ENCODE measurements at regions not wholly inside any gene's neighbourhood (a gene's known extent, or its start where the extent isn't known, plus 50 kb on each side); places are given as distances from the start of the nearest gene placed in this dataset.

DNA sequence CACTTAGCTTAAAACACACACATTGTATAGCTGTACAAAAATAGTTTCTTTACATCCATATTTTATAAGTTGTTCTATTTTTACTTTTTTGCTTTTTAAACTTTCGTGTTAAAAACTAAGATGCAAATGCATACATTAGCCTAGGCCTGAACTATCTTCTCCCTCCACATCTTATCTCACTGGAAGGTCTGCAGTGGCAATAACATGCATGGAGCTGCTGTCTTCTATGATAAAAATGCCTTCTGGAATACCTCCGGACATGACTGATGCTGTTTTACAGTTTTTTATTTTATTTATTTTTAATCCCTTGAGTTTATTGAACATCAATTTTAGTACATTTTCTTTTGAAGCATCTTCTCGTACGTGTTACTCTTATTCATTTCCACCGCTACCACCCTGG, 112.3 kb upstream of the TSPAN8 start:
- H3K4me2 ChIP-seq (ENCODE audit: insufficient read depth, low read length), result no peak overlapping the region
- H3K9me3 ChIP-seq (replicated peaks; ENCODE audit: control insufficient read depth, insufficient read depth, low read depth, low read length), result no peaks in the 10 kb centered on the region
- CTCF ChIA-PET (ENCODE audit: low intra/inter-chr PET ratio), result no interaction called here
- H2AFZ ChIP-seq (ENCODE audit: low read depth, low read length), result no peak overlapping the region
- FAIRE-seq, result peak; percentile 69
- H3K27me3 ChIP-seq (ENCODE audit: control insufficient read depth in 2 of 2, insufficient read depth in 2 of 2, low read length in 2 of 2), result no peaks in the 10 kb centered on the region; a peak in 1 of 5 replicates
- in situ Hi-C loops (cut with MboI), result no loop called here
- no TSS peak for BruUV-seq (replicated peaks)
- H3K9me1 ChIP-seq (ENCODE audit: control insufficient read depth, insufficient read depth, low read length), result no peaks in the 10 kb centered on the region
- POLR2A ChIA-PET, result interaction anchor here (1.1 kb wide), 1 partner anchor 11 kb away, joined by 4 read pairs; no protein-coding TSS in a partner anchor
- H3K36me3 ChIP-seq (ENCODE audit: control insufficient read depth, insufficient read depth, low read length), result no peaks in the 10 kb centered on the region; the same call in 2 of the 3 replicates
- ATAC-seq, result peak; percentile 88
- H3K27ac ChIP-seq (ENCODE audit: extremely low read depth, low read depth, low read length), result no peak overlapping the region; the same call in 2 of the 3 replicates
- no peak overlapping the region for H3K9ac ChIP-seq (ENCODE audit: insufficient read depth in 1 of 2, low read depth in 2 of 2, low read length in 2 of 2)
- 29% methylated on average over 5 of the region's 5 CpGs for WGBS (ENCODE audit: insufficient coverage, low coverage, missing lambda C conversion rate)
- no peaks in the 10 kb centered on the region for H4K20me1 ChIP-seq (replicated peaks; ENCODE audit: control insufficient read depth, insufficient read depth, low read length)
- peak in 3 of 4 experiments; percentile 18 to 72 (median 33) for DNase-seq (ENCODE audit: extremely low read depth in 1 of 4, low spot score in 3 of 4)
- H3K4me3 ChIP-seq, result no peak overlapping the region
- H3K4me1 ChIP-seq (replicated peaks in 1 of 2; ENCODE audit: control insufficient read depth in 2 of 2, insufficient read depth in 2 of 2, low read length in 2 of 2), result peaks cover 7 to 20% of the 10 kb centered on the region in 2 experiments; a peak in 4 of 5 replicates
- intact Hi-C loops (cut with micrococcal nuclease), result no loop called here
- H3K79me2 ChIP-seq (ENCODE audit: control insufficient read depth, insufficient read depth, low read length), result no peaks in the 10 kb centered on the region
- TF ChIP-seq NR2F6 (CRISPR knock-in tag; IDR thresholded peaks at IDR 0.05), result no peak
- TF ChIP-seq, protein P1, sequence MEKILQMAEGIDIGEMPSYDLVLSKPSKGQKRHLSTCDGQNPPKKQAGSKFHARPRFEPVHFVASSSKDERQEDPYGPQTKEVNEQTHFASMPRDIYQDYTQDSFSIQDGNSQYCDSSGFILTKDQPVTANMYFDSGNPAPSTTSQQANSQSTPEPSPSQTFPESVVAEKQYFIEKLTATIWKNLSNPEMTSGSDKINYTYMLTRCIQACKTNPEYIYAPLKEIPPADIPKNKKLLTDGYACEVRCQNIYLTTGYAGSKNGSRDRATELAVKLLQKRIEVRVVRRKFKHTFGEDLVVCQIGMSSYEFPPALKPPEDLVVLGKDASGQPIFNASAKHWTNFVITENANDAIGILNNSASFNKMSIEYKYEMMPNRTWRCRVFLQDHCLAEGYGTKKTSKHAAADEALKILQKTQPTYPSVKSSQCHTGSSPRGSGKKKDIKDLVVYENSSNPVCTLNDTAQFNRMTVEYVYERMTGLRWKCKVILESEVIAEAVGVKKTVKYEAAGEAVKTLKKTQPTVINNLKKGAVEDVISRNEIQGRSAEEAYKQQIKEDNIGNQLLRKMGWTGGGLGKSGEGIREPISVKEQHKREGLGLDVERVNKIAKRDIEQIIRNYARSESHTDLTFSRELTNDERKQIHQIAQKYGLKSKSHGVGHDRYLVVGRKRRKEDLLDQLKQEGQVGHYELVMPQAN (IDR thresholded peaks at IDR 0.05; ENCODE audit: borderline replicate concordance), result no peak
- no peak for TF ChIP-seq ZNF282 (CRISPR knock-in tag; IDR thresholded peaks at IDR 0.05)
- TF ChIP-seq KLF16 (IDR thresholded peaks at IDR 0.05), result peak; percentile 80
- no peak for TF ChIP-seq ADNP (tag; IDR thresholded peaks at IDR 0.05)
- no peak for TF ChIP-seq ZNF551 (CRISPR knock-in tag; IDR thresholded peaks at IDR 0.05)
- no peak for TF ChIP-seq MYNN (IDR thresholded peaks at IDR 0.05)
- TF ChIP-seq MYNN (CRISPR knock-in tag; IDR thresholded peaks at IDR 0.05), result no peak
- no peak for TF ChIP-seq CREB3 (tag; conservative IDR thresholded peaks at IDR 0.05; ENCODE audit: low read depth)
- no peak for TF ChIP-seq BACH1 (tag; IDR thresholded peaks at IDR 0.05)
- no peak for TF ChIP-seq XRCC4 (IDR thresholded peaks at IDR 0.05; ENCODE audit: extremely low read depth, insufficient read depth, insufficient read length)
- no peak for TF ChIP-seq ELF2 (CRISPR knock-in tag; IDR thresholded peaks at IDR 0.05)
- TF ChIP-seq NR1H2 (CRISPR knock-in tag; IDR thresholded peaks at IDR 0.05), result no peak
- TF ChIP-seq, protein P2, sequence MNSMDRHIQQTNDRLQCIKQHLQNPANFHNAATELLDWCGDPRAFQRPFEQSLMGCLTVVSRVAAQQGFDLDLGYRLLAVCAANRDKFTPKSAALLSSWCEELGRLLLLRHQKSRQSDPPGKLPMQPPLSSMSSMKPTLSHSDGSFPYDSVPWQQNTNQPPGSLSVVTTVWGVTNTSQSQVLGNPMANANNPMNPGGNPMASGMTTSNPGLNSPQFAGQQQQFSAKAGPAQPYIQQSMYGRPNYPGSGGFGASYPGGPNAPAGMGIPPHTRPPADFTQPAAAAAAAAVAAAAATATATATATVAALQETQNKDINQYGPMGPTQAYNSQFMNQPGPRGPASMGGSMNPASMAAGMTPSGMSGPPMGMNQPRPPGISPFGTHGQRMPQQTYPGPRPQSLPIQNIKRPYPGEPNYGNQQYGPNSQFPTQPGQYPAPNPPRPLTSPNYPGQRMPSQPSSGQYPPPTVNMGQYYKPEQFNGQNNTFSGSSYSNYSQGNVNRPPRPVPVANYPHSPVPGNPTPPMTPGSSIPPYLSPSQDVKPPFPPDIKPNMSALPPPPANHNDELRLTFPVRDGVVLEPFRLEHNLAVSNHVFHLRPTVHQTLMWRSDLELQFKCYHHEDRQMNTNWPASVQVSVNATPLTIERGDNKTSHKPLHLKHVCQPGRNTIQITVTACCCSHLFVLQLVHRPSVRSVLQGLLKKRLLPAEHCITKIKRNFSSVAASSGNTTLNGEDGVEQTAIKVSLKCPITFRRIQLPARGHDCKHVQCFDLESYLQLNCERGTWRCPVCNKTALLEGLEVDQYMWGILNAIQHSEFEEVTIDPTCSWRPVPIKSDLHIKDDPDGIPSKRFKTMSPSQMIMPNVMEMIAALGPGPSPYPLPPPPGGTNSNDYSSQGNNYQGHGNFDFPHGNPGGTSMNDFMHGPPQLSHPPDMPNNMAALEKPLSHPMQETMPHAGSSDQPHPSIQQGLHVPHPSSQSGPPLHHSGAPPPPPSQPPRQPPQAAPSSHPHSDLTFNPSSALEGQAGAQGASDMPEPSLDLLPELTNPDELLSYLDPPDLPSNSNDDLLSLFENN (IDR thresholded peaks at IDR 0.05; ENCODE audit: low read depth in 2 of 2, low read length in 2 of 2), result peak in 1 of 2 experiments; percentile 61; a peak in 1 of 4 replicates
- peak; percentile 56; the same call in 1 of the 2 replicates for TF ChIP-seq CC2D1A (IDR thresholded peaks at IDR 0.05)
- peak in 1 of 2 experiments; percentile 39; a peak in 1 of 4 replicates for TF ChIP-seq RCOR1 (IDR thresholded peaks at IDR 0.05; ENCODE audit: borderline replicate concordance in 1 of 2, low read depth in 2 of 2, low read length in 2 of 2)
- TF ChIP-seq FOXA3 (CRISPR knock-in tag; conservative IDR thresholded peaks at IDR 0.05 in 1 of 2, IDR thresholded peaks at IDR 0.05 in 1 of 2), result 0 out of 4 replicates have a peak, but pooled peaks of 1 of the 2 experiments have one; percentile 5
- no peak for TF ChIP-seq CBX8 (IDR thresholded peaks at IDR 0.05; ENCODE audit: borderline replicate concordance, extremely low read depth, low read depth, low read length, poor library complexity, severe bottlenecking)
